ENCODE measurements at regions not wholly inside any gene's neighbourhood (a gene's known extent, or its start where the extent isn't known, plus 50 kb on each side); places are given as distances from the start of the nearest gene placed in this dataset.

- no peak overlapping the region for H3K4me2 ChIP-seq
- no peaks in the 10 kb centered on the region for H3K36me3 Mint-ChIP-seq
These were observed 201.8 kb upstream of the KBTBD8 start for GRCh38 chr3:66796343-66796742.

DNA sequence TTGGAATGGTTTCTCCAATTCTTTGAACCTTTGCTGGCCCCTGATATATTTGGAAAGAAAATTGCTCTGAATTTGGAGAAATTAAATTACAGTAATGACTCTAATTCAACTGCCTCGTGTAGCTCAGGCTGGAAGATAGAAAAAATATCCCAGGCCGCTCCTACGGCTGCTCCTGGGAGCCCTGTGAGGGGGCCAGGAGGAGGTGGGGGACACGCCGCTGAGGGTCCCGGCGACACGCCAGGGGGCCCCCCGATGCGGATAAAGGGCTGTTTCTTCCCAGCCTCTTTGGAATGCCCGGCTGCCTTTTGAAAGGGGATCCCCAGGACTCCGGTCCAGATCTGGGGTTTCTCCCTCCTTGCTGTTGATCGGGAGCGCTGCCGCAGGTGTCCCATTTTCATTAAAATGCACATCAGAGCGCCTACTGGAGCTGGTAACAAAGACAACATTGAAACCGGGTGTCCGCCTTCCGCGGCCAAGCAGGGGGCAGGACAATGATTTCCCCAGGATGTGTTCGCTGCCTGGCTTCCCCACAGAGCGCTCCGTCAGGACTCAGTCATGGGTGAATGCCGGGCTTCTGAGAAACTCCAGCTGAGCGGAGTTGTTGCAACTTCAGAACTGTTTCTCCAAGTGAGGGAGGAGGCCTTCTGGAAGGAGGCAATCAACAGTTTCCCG, 200.1 kb upstream of the KBTBD8 start:
- H3K4me3 Mint-ChIP-seq, result peak overlapping the region; percentile 74
- H3K27me3 Mint-ChIP-seq (ENCODE audit: insufficient read depth, low read depth), result peaks cover 5% of the 10 kb centered on the region
- H3K36me3 Mint-ChIP-seq, result no peaks in the 10 kb centered on the region
- Histone ChIP-seq H3K27me3 (no peaks in the 10 kb centered on the region), H3K79me2 (ENCODE audit: low read depth) (no peaks in the 10 kb centered on the region), H2AFZ (replicated peaks) (no peak overlapping the region), H3K9ac (no peak overlapping the region), H3F3A (ENCODE audit: low read depth) (peaks cover 41% of the 10 kb centered on the region), H3K4me1 (peaks cover 12% of the 10 kb centered on the region), H3K36me3 (no peaks in the 10 kb centered on the region), H3K4me3 (peak overlapping the region; percentile 34), H3K9me3 (ENCODE audit: low read depth) (no peaks in the 10 kb centered on the region), H3K27ac (no peak overlapping the region), H4K20me1 (ENCODE audit: low read depth) (no peaks in the 10 kb centered on the region), H3K4me2 (peak overlapping the region; percentile 75)
- TF ChIP-seq, protein P1, sequence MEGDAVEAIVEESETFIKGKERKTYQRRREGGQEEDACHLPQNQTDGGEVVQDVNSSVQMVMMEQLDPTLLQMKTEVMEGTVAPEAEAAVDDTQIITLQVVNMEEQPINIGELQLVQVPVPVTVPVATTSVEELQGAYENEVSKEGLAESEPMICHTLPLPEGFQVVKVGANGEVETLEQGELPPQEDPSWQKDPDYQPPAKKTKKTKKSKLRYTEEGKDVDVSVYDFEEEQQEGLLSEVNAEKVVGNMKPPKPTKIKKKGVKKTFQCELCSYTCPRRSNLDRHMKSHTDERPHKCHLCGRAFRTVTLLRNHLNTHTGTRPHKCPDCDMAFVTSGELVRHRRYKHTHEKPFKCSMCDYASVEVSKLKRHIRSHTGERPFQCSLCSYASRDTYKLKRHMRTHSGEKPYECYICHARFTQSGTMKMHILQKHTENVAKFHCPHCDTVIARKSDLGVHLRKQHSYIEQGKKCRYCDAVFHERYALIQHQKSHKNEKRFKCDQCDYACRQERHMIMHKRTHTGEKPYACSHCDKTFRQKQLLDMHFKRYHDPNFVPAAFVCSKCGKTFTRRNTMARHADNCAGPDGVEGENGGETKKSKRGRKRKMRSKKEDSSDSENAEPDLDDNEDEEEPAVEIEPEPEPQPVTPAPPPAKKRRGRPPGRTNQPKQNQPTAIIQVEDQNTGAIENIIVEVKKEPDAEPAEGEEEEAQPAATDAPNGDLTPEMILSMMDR (IDR thresholded peaks at IDR 0.05), result no peak
- peak overlapping the region; percentile 76 for H3K27ac Mint-ChIP-seq
- peaks cover 13% of the 10 kb centered on the region for H3K4me1 Mint-ChIP-seq
- DNase-seq (ENCODE audit: low spot score), result peak; percentile 71
- peaks cover 13% of the 10 kb centered on the region for H3K9me3 Mint-ChIP-seq

More at GRCh38 chr3:66796343-66796742, 201.8 kb upstream of the KBTBD8 start:
- peaks cover 2% of the 10 kb centered on the region for H3K27me3 Mint-ChIP-seq (ENCODE audit: insufficient read depth, low read depth)
- no peak for TF ChIP-seq EZH2 (IDR thresholded peaks at IDR 0.05)
- TF ChIP-seq, protein P1 (IDR thresholded peaks at IDR 0.05), result no peak
- TF ChIP-seq EZH2phosphoT487 (IDR thresholded peaks at IDR 0.05), result no peak
- no peak overlapping the region for H3K4me3 Mint-ChIP-seq
- no peak for DNase-seq (ENCODE audit: low spot score)
- no peak overlapping the region for H3K9ac ChIP-seq
- no peaks in the 10 kb centered on the region for H3K9me3 ChIP-seq (ENCODE audit: low read depth)
- peaks cover 10% of the 10 kb centered on the region for H3K4me1 ChIP-seq
- peaks cover 13% of the 10 kb centered on the region for H3K9me3 Mint-ChIP-seq
- H3K79me2 ChIP-seq (ENCODE audit: low read depth), result no peaks in the 10 kb centered on the region
- H3K4me3 ChIP-seq, result no peak overlapping the region
- no peaks in the 10 kb centered on the region for H3K27me3 ChIP-seq
- H2AFZ ChIP-seq (replicated peaks), result no peak overlapping the region
- H4K20me1 ChIP-seq (ENCODE audit: low read depth), result no peaks in the 10 kb centered on the region
- H3K27ac ChIP-seq, result no peak overlapping the region
- H3K36me3 ChIP-seq, result no peaks in the 10 kb centered on the region
- H3K4me1 Mint-ChIP-seq, result peaks cover 17% of the 10 kb centered on the region
- H3F3A ChIP-seq (ENCODE audit: low read depth), result peaks cover 37% of the 10 kb centered on the region
- no peak overlapping the region for H3K27ac Mint-ChIP-seq

- peaks cover 25% of the 10 kb centered on the region for H3K4me1 ChIP-seq
- H3K9me3 ChIP-seq (ENCODE audit: low read depth), result no peaks in the 10 kb centered on the region
- H3K27me3 Mint-ChIP-seq (ENCODE audit: insufficient read depth, low read depth), result peaks cover 7% of the 10 kb centered on the region
- H3K36me3 Mint-ChIP-seq, result no peaks in the 10 kb centered on the region
- no peak overlapping the region for H2AFZ ChIP-seq (replicated peaks)
- no peak overlapping the region for H3K27ac ChIP-seq
- no peaks in the 10 kb centered on the region for H4K20me1 ChIP-seq (ENCODE audit: low read depth)
- H3K9ac ChIP-seq, result no peak overlapping the region
- no peak overlapping the region for H3K4me3 ChIP-seq
- H3F3A ChIP-seq (ENCODE audit: low read depth), result peaks cover 39% of the 10 kb centered on the region
- H3K4me3 Mint-ChIP-seq, result no peak overlapping the region
- TF ChIP-seq EZH2 (IDR thresholded peaks at IDR 0.05) (no peak), EZH2phosphoT487 (IDR thresholded peaks at IDR 0.05) (no peak)
- TF ChIP-seq, protein P1 (IDR thresholded peaks at IDR 0.05), result no peak
- peaks cover 13% of the 10 kb centered on the region for H3K9me3 Mint-ChIP-seq
- no peaks in the 10 kb centered on the region for H3K36me3 ChIP-seq
- no peaks in the 10 kb centered on the region for H3K79me2 ChIP-seq (ENCODE audit: low read depth)
- H3K27me3 ChIP-seq, result no peaks in the 10 kb centered on the region
- no peak overlapping the region for H3K4me2 ChIP-seq
- peaks cover 17% of the 10 kb centered on the region for H3K4me1 Mint-ChIP-seq
- no peak overlapping the region for H3K27ac Mint-ChIP-seq
- no peak for DNase-seq (ENCODE audit: low spot score)
These were observed 197.1 kb upstream of the KBTBD8 start for GRCh38 chr3:66800941-66801545.

All from neural progenitor cell (in vitro differentiated cells).